IMR-90 (cell line): ENCODE measurements at regions not wholly inside any gene's neighbourhood (a gene's known extent, or its start where the extent isn't known, plus 50 kb on each side); places are given as distances from the start of the nearest gene placed in this dataset.
"Not testable (repeated sequence)": the region's sequence is repeated elsewhere in the genome, so short reads cannot be mapped to it uniquely, and the experiment has no call there.

Experiments used
- ATAC-seq: fragments of 200-7000 bp; cut with Tn5 transposase; 2 replicates; pipeline ENCODE4 v1.9.1; 2020; ENCODE audit warnings: low read depth, mild to moderate bottlenecking, moderate library complexity
- BruUV-seq: library from RNA; stranded (reverse); fragments of 400-500 nt; replicated peaks from 2 replicates; lab custom pipeline; 2021; lab: Mats Ljungman, UMichigan
- CTCF ChIA-PET: fragments of 300-600 bp; formaldehyde crosslinking; extraction: SDS; loops from one replicate; lab custom pipeline; 2021; ENCODE audit warnings: antibody characterized with exemption; lab: Yijun Ruan, JAX
- POLR2A ChIA-PET: fragments of 300-600 bp; sonication (Branson Sonifier 250); formaldehyde crosslinking; loops from one replicate; lab custom pipeline; 2022; ENCODE audit warnings: antibody characterized with exemption; ENCODE audit not compliant: unreplicated experiment; lab: Charles Lee
- DNase-seq: peaks from one replicate; pipeline ENCODE4 v3.0.0; 2013
- H2AFZ ChIP-seq: replicated peaks from 2 replicates; pipeline ENCODE3; 2013; ENCODE audit warnings: low read length, mild to moderate bottlenecking; ENCODE audit not compliant: poor library complexity
- H2AK5ac ChIP-seq: 2 replicates; pipeline ENCODE4 v1.6.1; 2013; ENCODE audit warnings: low read depth, low read length, inconsistent platforms
- H2AK9ac ChIP-seq: replicated peaks from 2 replicates; pipeline ENCODE3; 2013; ENCODE audit warnings: mild to moderate bottlenecking, low read depth, low read length, moderate library complexity; ENCODE audit not compliant: poor library complexity
- H2BK120ac ChIP-seq: 2 replicates; pipeline ENCODE4 v1.6.1; 2013; ENCODE audit warnings: low read depth, low read length, inconsistent platforms
- H2BK15ac ChIP-seq: 3 replicates; pipeline ENCODE4 v1.6.1; 2013; ENCODE audit warnings: low read depth, low read length, inconsistent platforms
- H2BK20ac ChIP-seq: 2 replicates; pipeline ENCODE4 v1.6.1; 2013; ENCODE audit warnings: low read depth, mild to moderate bottlenecking, inconsistent platforms, low read length, moderate library complexity
- H2BK5ac ChIP-seq: 2 replicates; pipeline ENCODE4 v1.6.1; 2013; ENCODE audit warnings: mild to moderate bottlenecking, low read depth, low read length, inconsistent platforms; ENCODE audit not compliant: poor library complexity, severe bottlenecking
- H3K14ac ChIP-seq: replicated peaks from 2 replicates; pipeline ENCODE4 v1.6.1; 2013; ENCODE audit warnings: low read depth, low read length, inconsistent platforms
- H3K18ac ChIP-seq: 2 replicates; pipeline ENCODE4 v1.6.1; 2013; ENCODE audit warnings: low read depth, low read length, control low read depth
- H3K23ac ChIP-seq: 2 replicates; pipeline ENCODE4 v1.6.1; 2013; ENCODE audit warnings: low read depth, low read length, inconsistent platforms
- H3K27ac ChIP-seq: 2 replicates; pipeline ENCODE4 v1.5.1; 2013; ENCODE audit warnings: mild to moderate bottlenecking, control low read depth, low read length; ENCODE audit not compliant: insufficient read depth
- H3K27me3 ChIP-seq: 2 replicates; pipeline ENCODE4 v1.6.1; 2013; ENCODE audit warnings: low read length; ENCODE audit not compliant: control insufficient read depth, insufficient read depth
- H3K36me3 ChIP-seq: 2 replicates; pipeline ENCODE4 v1.6.1; 2013; ENCODE audit warnings: low read length, mixed read lengths; ENCODE audit not compliant: control insufficient read depth, insufficient read depth
- H3K4ac ChIP-seq: 2 replicates; pipeline ENCODE4 v1.6.1; 2013; ENCODE audit warnings: low read depth, low read length, inconsistent platforms
- H3K4me1 ChIP-seq: 2 replicates; pipeline ENCODE4 v1.6.1; 2013; ENCODE audit warnings: low read length, mixed read lengths; ENCODE audit not compliant: control insufficient read depth, insufficient read depth
- H3K4me2 ChIP-seq: 2 replicates; pipeline ENCODE4 v1.6.1; 2013; ENCODE audit warnings: low read depth, mild to moderate bottlenecking, control low read depth, low read length, moderate library complexity
- H3K4me3 ChIP-seq: 2 replicates; pipeline ENCODE4 v1.5.1; 2013; ENCODE audit warnings: low read depth, mild to moderate bottlenecking, control low read depth, low read length, moderate library complexity; ENCODE audit not compliant: insufficient read depth
- H3K56ac ChIP-seq: 2 replicates; pipeline ENCODE4 v1.6.1; 2013; ENCODE audit warnings: low read length, inconsistent platforms; ENCODE audit not compliant: insufficient read depth; ENCODE audit errors: extremely low read depth
- H3K79me1 ChIP-seq, 2 experiments: 2 replicates each; pipeline ENCODE4 v1.6.1; 2013; ENCODE audit warnings: low read length in 2 of 2, inconsistent platforms in 1 of 2, low read depth in 1 of 2
- H3K9ac ChIP-seq: 2 replicates; pipeline ENCODE4 v1.6.1; 2013; ENCODE audit warnings: low read depth, low read length, control low read depth
- H3K9me1 ChIP-seq: 2 replicates; pipeline ENCODE4 v1.6.1; 2013; ENCODE audit warnings: low read length, inconsistent platforms; ENCODE audit not compliant: insufficient read depth
- H3K9me3 ChIP-seq: 2 replicates; pipeline ENCODE4 v1.6.1; 2013; ENCODE audit warnings: low read length; ENCODE audit not compliant: control insufficient read depth, insufficient read depth
- H4K20me1 ChIP-seq: 2 replicates; pipeline ENCODE4 v1.6.1; 2013; ENCODE audit warnings: low read length, inconsistent platforms; ENCODE audit not compliant: insufficient read depth
- H4K5ac ChIP-seq: 2 replicates; pipeline ENCODE4 v1.6.1; 2013; ENCODE audit warnings: mild to moderate bottlenecking, low read depth, low read length, control low read depth
- H4K8ac ChIP-seq, 2 experiments: 2 replicates each; pipeline ENCODE4 v1.6.1; 2013; ENCODE audit warnings: low read depth in 2 of 2, low read length in 2 of 2, control low read depth in 1 of 2, inconsistent platforms in 1 of 2
- H4K91ac ChIP-seq: 2 replicates; pipeline ENCODE4 v1.6.1; 2013; ENCODE audit warnings: low read depth, low read length, inconsistent platforms; ENCODE audit not compliant: insufficient read depth
- WGBS, 2 experiments: methylation state at CpG; one replicate each; pipeline versions ENCODE4 v1.1.5 to v1.1.7; 2013; ENCODE audit warnings: missing lambda C conversion rate in 2 of 2; ENCODE audit not compliant: insufficient read length in 1 of 2; ENCODE audit errors: extremely low coverage in 2 of 2; 5-methylcytosine and 5-hydroxymethylcytosine counted together
- dilution Hi-C: fragments of 300-500 bp; cut with HindIII; formaldehyde crosslinking; loops from one replicate; pipeline ENCODE4 v1.14.3; 2018; ENCODE audit warnings: low sequenced_read_pairs; ENCODE audit not compliant: unreplicated experiment
- in situ Hi-C: fragments of 300-500 bp; cut with MboI; formaldehyde crosslinking; loops from 3 replicates; pipeline ENCODE4 v1.14.3; 2019; ENCODE audit warnings: low sequenced_read_pairs, inconsistent platforms, mixed read lengths
- intact Hi-C: fragments of 100-400 bp; cut with micrococcal nuclease; formaldehyde crosslinking; loops from 2 replicates; pipeline ENCODE4 v1.10.0; 2022

DNA sequence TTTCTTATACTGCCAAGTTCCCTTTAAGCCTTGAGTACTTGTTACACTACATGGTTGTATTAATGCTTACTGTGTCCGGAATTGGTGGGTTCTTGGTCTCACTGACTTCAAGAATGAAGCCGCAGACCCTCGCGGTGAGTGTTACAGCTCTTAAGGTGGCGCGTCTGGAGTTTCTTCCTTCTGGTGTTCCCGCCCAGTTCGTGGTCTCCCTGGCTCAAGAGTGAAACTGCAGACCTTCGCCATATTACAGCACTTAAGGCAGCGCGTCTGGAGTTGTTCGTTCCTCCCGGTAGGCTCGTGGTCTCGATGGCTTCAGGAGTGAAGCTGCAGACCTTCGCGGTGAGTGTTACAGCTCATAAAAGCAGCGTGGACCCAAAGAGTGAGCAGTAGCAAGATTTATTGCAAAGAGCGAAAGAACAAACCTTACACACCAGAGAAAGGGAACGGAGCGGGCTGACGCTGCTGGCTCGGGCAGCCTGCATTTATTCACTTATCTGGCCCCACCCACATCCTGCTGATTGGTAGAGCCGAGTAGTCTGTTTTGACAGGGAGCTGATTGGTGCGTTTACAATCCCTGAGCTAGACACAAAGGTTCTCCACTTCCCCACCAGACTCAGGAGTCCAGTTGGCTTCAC, 1171.3 kb upstream of the B3GALT2 start:
- H3K4me1 ChIP-seq, H3K4ac ChIP-seq, H4K5ac ChIP-seq, H3K79me1 ChIP-seq, CTCF ChIA-PET, H4K8ac ChIP-seq, H2BK120ac ChIP-seq, H3K4me3 ChIP-seq, H3K36me3 ChIP-seq, intact Hi-C loops, H3K9ac ChIP-seq, H2BK5ac ChIP-seq, H3K23ac ChIP-seq, dilution Hi-C loops, H3K9me3 ChIP-seq, H2AK5ac ChIP-seq, H3K18ac ChIP-seq, H4K20me1 ChIP-seq, BruUV-seq, H2BK20ac ChIP-seq, H3K4me2 ChIP-seq, H2AFZ ChIP-seq, in situ Hi-C loops, ATAC-seq, H3K27ac ChIP-seq, H3K9me1 ChIP-seq, DNase-seq, POLR2A ChIA-PET, H4K91ac ChIP-seq, H3K56ac ChIP-seq, H3K14ac ChIP-seq, H2BK15ac ChIP-seq, H3K27me3 ChIP-seq, H2AK9ac ChIP-seq: not testable (repeated sequence)
- WGBS, 2 experiments, result 100% methylated on average over 6 of the region's 25 CpGs; no CpG with 5 or more reads in 1 of the 2 experiments
